ENCODE measurements at regions not wholly inside any gene's neighbourhood (a gene's known extent, or its start where the extent isn't known, plus 50 kb on each side); places are given as distances from the start of the nearest gene placed in this dataset.

- DNase-seq = no peak
Measured at GRCh38 chr5:73996151-73996755, 370.3 kb downstream of the ARHGEF28 start.

- no peak for DNase-seq
Measured at GRCh38 chr5:73994963-73995362, 369.0 kb downstream of the ARHGEF28 start.

All from NCI-H1694 treated with DMSO at 0.1 percent for 48 hours (cell line).